GM21723 (cell line): ENCODE measurements at regions not wholly inside any gene's neighbourhood (a gene's known extent, or its start where the extent isn't known, plus 50 kb on each side); places are given as distances from the start of the nearest gene placed in this dataset.

Experiments
- ATAC-seq: cut with Tn5 transposase; IDR thresholded peaks from one replicate; pipeline ENCODE4 v1.9.1; 2021; ENCODE audit warnings: mild to moderate bottlenecking, moderate library complexity; ENCODE audit not compliant: unreplicated experiment

DNA sequence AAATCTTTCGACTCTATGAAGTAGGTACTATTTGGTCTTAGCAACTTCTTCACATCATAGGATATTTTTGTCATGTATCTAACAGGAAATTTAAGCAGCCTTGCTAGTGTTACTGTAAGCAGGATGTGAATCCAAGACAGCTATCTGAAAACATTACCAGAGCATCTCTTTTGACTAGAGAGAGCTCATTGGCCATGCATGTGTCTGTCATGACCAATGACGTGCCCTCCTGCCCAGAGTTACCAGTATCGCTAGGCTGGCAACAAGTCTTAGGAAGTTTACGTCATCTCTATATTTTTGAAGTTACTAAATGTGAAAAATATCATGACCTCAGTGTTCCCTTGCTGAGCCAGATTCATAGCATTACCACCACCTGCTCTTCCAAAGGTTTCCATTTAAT is 130.9 kb upstream of the TP63 start:
- no peak for ATAC-seq

DNA sequence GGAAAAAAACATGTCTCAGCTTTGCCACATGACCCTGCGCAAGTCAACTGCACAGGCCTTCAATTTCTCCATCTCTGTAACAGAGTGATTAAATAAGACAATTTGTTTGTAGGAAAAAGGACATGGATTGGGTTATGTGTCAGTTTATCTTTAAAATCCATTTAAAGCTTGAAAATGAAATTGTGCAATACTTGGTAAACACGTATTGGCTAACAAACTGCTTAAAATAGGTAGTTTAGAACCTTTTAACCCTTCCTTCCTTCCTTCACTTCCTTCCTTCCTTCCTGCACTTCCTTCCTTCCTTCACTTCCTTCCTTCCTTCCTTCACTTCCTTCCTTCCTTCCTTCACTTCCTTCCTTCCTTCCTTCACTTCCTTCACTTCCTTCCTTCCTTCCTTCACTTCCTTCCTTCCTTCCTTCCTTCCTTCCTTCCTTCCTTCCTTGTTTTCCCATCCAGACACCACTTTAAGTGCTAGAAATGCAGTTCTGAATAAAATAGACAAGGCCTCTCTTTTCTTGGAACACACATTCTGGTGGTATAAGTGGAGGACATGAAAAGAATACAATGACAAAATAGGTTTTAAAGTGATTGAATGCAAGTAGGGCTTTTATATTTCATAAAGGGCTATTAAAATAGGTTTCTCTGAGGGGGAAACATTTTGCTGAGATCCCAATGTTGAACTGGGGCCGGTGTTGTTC is 130.2 kb upstream of the TP63 start:
- no peak for ATAC-seq

DNA sequence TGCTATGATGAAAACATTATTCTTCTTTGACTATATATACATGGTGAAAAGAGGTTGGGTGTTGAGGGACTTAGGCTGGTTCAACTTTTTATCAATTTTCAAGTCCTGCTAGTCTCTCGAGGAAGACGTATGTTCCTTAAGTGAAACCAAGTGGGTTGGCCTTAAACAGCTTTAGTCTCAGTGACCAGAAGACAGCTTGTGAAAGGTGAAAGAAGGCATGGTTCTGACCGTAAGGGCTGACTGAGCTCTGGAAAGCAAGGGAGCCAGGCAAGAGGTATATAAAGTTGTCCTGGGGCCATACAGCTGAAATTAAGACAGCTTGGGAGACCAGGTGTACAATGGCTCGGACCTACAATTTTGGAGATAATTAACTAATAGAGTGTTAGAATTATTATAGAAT is 128.9 kb upstream of the TP63 start:
- ATAC-seq = no peak

DNA sequence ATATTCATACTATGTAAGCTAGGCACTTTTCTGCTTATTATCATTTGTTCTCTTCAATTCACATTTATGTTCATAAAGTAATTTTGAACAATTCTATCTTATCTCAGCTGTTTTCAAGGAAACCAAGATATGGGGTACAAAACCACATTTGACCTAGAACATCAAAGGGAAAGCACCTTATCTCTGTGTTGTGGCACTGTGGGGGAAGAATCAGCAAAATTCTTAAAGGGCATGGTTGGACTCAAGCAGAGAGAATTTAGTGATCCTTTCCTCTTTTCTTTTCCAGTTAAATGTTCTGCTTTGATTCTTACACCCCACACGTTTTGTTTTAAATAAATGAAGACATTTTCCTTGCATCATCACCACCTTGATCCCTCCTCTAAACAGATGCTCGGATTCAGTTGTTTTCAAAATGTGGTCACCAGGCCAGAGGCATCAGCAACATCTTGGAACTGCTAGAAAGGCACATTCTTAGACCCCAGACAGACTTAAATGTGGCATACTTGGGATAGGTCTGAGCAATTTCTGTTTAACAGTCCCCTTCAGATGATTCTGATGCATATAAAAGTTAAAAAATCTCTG is 128.4 kb upstream of the TP63 start:
- ATAC-seq = no peak

DNA sequence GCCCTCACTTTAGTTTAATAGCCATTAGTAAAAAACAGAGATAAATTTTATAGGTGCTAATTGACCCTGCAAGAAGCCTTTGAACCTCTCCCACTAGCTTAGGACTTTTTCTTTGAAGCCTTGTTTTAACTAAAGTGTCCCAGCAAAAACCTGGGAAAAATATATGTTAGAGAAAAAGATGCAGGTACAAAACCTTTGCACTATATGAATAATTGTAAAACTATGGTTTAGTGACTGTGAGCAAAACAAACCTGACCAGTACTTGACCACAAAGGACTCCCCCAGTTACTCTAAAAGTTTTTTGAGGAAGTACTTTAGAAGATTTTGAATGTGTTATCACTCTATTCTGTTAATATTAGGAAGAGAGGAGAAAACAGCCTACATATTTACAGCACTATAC is 123.3 kb upstream of the TP63 start:
- peak; percentile 64 for ATAC-seq

DNA sequence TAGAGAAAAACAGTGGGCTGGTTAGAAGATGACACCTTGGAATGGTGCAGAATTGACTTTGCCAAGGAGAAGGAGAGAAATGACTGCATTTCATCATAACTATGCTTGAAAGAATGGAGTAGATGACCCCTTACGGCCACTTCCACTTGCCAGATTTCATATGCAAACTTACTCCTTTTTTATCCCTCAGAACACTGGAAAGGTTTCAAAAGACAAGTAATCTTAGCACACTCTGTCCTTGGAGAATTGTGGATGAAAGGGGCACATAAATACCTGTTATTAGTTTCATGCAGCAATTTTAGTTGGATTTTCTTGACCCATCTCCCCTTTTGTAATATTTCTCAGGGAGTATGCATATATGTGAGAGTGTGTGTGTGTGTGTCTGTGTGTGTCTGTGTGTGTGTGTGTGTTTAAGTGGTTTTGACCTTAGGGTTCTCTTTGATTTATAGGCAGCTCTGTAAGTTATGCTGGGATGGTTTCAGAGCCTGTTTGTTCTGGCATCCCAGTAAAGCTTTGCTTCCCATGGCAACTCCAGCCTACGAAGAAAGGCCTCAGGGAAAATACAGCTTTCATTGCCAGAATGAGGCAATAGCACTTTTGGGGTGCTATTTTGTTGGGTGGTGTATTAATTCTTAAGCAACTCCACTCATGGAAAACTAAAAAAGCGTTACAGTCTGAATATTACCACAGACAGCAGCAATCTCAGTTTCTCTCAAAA is 122.2 kb upstream of the TP63 start:
- ATAC-seq = no peak

DNA sequence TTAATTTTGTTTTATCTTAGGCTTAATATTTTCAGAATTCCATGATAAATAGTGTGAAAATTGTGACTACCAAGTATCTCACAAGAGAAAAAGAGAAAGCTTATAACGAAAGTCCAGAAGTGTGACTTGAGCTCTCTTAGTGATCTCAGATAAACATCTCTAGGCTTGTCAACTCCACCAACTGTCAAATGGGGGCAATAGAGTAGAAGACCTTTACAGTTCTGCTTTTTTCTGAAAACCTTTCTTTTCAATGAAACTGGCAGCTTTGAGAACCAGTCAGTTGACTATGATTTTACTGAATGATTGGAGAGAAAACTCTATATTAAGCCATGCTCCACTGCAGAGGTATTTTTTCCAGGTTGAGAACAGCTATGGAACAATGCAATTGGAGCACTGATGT is 119.2 kb upstream of the TP63 start:
- ATAC-seq = peak; percentile 79

DNA sequence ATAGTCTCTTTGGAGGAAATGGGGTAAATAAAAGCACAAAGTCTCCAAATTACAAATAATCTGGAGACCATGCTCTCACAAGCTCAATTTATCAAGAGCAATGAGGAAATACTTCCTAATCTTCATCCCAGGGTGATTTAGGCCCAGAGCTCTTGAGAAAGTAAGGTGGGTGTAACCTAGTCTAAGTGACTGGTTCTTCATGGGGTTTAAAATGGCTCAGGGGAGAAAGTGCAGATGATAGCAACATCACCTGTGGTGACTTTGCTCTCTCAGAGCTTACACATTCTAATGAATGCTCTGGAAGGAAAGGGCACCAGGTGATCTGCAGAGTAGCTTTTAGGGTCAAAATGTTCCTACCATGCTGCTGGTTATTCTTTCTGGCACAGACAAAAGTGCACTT is 118.4 kb upstream of the TP63 start:
- no peak for ATAC-seq

DNA sequence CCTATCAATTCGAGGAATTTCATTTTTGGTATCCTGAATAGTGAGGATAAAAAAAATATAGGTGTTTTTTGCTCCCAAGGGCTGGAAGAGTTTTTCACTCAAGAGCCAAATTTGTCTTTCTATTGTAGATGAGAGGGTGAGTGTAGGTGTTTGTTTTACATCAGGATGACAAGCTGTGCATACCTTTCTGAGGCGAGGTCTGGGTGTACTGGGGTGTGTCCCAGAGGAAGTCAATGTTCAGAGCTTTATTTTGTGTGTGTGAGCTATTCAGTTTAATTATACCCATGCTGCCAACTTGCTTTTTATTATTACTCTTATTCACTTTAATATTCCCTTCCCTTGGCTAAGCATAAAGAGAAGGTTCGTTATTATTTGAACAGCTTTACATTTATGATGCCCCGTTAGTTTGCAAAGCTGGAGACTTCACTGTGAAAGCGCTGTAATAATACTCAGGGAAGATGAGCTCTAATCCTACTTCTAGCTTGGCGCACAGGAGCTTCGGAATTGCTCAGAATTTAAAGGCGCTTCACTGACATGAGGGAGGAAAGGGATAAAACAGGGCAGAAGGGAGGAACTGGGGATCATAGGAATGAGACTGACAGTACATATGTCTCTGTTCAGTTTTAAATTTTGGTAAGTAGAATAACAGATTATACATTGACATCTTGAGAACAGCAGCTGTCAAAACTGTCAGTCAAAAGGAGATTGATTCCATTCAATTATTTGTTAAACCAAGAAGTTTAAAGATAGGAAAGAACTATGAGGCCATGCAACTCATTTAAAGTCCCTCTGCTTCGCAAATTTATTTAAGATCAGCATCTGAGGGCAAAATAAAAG is 117.7 kb upstream of the TP63 start:
- no peak for ATAC-seq

DNA sequence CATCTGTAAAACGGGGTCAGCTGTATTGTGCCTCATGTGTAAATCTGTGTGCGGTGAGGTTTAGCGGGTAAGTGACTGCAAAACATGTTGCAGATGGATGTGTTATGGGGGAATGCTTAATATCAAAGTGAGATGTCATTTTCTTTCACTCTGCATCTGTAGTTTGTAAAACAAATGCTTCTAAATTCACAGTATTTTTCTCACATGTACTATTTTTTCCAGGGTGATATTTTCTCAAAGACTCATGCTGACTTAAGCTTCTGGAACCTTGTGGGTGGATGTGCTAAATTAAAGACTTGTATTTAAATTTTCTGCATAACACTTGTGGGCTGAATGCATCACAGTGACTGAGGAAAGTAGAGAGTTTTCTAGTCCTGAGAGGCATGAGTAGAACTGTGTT is 115.2 kb upstream of the TP63 start:
- ATAC-seq = no peak

DNA sequence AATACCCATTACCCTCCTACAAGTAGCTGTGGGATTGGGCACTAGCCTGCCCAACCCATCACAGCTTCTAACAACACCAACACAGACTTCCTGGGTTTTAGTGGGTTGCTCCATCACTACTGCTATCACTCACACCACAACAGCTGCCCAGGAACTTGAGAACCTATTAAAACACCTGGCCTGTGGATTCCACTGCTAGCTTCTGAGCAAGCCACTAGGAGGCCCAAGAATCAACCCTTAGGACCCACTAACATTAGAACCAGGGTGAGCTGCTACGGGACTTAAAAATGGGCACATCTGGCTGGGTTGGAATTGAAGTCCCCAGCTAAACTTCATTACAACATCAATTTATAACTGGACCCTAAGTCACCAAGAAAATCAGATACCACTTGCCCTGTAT is 113.2 kb upstream of the TP63 start:
- ATAC-seq = no peak

DNA sequence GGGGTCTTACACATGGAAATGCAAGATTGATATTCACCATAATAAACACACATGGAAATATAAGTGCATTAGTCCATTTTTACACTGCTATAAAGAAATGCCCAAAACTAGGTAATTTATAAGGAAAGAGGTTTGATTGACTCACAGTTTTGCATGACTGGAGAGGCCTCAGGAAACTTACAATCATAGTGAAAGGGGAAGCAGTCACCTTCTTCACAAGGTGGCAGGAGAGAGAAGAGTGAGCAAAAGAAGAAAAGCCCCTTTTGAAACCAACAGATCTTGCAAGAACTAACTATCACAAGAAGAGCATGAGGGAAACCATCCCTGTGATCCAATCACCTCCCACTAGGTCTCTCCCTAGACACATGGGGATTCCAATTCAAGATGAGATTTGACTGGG is 111.7 kb upstream of the TP63 start:
- ATAC-seq = no peak

DNA sequence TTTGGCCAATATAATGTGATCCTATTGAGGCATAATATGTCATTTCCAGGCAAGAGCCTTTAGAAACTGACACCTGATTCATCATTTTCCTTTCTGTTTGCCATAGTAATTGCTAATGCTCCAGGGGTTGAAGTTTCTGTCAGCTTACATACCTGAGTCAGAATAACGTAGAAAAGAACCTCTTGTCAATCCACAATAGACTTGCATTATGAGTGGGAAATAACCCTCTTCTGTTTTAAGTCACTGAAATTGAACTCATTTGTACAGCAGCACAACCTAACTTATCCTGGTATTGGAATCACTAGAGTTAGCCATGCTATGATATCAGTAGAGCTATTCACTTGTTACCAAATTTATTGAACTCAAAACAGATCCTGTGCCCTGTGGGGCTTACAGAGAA is 101.7 kb upstream of the TP63 start:
- ATAC-seq = no peak

DNA sequence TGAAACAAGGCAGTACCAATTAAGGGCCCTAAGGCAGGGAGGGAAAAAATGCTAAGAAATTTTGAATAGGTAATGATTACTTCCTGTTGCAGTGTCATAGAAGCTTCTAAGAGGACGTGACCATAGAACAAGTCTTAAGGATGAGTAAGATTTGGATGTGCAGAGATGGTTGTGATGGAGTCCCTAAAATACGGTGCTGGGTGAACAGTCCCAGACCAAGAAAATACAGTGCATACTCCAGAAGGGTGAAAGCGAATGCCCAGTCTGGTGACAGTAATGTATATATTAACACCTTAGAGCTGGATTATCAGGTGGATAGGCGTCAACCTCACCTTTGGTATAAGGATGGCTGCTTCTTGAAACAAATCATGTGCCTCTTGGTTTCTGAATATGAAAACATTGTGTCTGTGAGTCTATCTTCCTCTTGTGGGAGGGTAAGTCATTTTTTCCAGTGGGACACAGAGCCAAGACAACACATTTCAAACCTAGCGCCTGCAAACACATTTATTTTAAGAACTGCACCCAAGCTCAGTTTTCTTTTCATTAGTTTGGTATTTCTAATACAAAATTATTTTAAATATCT is 101.2 kb upstream of the TP63 start:
- no peak for ATAC-seq

DNA sequence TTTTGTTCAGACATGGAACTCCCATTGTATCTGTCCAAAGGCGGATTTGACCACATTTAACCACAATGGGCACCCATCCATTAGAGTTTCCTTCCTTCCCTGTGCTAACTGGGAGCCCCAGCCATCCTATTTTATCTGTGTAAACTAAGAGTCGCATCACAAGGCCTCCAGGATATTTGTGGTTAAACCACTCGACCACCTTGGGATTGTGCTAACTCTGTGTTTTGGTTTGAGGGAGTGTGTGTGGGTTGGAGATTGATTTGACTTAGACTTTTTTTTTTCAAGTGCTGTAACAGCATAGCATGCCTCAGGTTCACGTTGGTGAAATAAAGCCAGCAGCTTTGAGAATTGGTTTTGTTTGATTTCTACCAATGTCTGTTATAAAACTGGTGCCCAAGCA is 100.4 kb upstream of the TP63 start:
- no peak for ATAC-seq

DNA sequence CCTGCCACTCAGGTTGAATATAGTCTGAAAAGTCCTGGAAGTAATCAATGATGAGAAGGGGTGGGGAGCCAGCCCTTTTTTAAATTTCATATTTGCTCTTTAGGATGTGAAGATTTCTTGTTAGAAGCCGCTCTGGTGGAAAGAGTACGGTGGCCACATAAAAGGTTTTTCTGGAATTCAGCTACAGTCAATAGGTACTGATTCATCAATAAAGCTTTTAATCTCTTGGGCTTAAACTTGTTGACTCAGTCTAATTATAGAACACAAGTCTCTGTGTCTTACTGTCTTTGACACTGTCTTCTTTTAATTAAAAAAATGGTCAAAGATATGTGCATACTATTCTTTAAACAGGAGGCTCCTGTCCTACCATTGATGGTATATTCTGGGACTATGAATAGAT is 99.9 kb upstream of the TP63 start:
- ATAC-seq = no peak

DNA sequence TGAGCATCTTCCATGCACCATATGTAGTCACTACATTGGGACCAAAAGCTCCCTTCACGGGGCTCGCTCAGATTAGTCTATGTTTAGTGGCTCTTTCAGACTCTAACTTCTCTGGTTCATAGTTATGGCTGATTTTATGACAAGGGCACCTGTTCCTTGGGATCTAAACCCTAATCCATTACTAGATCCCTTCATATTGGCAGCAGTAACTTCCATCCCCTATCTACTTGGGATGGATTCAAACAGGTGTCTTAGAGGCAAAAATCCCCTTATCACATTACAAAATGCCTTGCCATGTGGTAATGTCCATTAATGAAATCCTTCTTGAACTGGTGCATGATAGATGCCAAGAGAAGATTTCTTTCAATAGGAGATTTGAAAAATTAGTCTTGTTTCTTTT is 96.7 kb upstream of the TP63 start:
- ATAC-seq = no peak

DNA sequence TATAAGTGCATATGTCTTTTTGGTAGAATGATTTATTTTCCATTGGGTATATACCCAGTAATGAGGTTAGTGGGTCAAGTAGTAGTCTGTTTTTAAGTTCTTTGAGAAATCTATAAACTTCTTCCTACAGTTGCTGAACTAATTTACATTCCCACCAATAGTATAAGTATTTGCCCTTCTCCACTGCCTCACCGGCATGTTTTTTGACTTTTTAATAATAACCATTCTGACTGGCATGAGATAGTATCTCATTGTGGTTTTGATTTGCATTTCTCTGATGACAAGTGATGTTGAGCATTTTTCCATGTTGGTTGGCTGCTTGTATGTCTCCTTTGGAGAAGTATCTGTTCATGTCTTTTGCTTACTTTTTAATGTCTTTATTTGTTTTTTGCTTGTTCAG is 94.1 kb upstream of the TP63 start:
- no peak for ATAC-seq

DNA sequence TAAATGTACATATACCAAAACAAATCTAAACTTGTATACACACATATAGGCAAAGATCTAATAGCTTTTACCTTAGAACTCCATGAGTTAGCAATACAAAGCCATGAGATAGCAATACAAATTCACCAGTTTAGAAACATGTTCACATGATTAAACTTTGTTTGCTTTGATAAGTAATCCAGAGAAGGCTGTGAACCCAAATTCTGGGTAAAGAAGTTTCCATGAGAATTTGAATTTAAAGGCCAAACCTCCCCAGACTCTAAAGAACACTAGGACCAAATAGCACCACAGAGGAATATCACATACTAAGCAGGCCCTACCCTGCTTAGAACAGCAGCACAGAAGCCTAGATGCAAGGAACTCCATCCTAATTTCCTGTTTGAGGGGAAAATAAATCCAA is 83.7 kb upstream of the TP63 start:
- no peak for ATAC-seq

DNA sequence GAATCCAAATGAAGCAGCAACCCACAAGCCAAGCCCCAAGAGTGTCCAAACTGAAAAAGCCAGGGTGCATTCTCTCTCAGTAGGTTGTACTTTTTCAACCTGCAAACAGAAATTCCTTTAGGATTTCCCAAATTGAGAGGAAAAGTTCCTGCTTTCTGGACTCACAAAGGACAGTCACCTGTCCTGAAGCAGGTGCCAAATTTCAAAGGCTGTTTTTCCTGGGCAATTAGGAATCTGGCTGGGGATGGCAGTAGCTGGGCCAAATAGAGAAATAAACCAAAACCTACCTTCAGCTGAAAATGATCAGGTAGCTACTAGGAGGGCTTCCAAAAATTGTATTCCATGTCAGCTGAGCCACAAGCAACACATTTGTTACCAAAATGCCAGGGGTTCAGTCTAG is 83.1 kb upstream of the TP63 start:
- ATAC-seq = no peak

DNA sequence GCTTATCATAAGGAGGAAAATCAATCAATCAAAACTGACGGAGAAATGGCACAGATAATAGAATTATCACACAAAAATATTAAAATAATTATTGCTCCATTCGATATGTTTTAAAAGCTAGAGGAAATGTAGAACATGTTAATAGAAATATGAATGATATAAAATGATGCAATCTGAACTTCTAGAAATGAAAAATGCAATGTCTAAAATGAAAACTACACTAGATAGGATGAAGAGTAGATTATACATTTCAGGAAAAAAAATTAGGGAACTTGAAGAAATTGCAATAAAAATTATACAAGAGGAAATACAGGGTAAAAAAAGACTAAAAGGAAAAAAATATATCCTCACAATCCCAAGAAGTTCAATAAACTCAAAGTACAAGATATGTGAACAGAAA is 80.2 kb upstream of the TP63 start:
- no peak for ATAC-seq
